Ovary (tissue), 3 donors: ENCODE measurements at regions not wholly inside any gene's neighbourhood (a gene's known extent, or its start where the extent isn't known, plus 50 kb on each side); places are given as distances from the start of the nearest gene placed in this dataset.

Experiments
- CTCF ChIP-seq, 3 donors: fragments of 450-650 bp in 2 of 3; fragments of 200-600 bp in 1 of 3; IDR thresholded peaks; one replicate each; pipeline versions ENCODE4 v1.5.1 to v1.8.0; 2016 to 2022; ENCODE audit warnings: antibody characterized with exemption in 3 of 3, mild to moderate bottlenecking in 1 of 3
- POLR2A ChIP-seq: fragments of 450-650 bp; IDR thresholded peaks from one replicate; pipeline ENCODE4 v1.6.1; 2017; ENCODE audit warnings: antibody characterized with exemption, mild to moderate bottlenecking, moderate library complexity
- donor health status: DM: no; HTN: no; CAD: no.

- TF ChIP-seq CTCF (IDR thresholded peaks at IDR 0.05) (no peak), POLR2A (no peak)
Measured at GRCh38 chr9:81827616-81828296, 100.5 kb upstream of the SPATA31D4 start.
